IMR-90 (cell line): ENCODE measurements at regions not wholly inside any gene's neighbourhood (a gene's known extent, or its start where the extent isn't known, plus 50 kb on each side); places are given as distances from the start of the nearest gene placed in this dataset.

Experiments used
- ATAC-seq: fragments of 200-7000 bp; cut with Tn5 transposase; 2 replicates; pipeline ENCODE4 v1.9.1; 2020; ENCODE audit warnings: low read depth, mild to moderate bottlenecking, moderate library complexity
- BruUV-seq: library from RNA; stranded (reverse); fragments of 400-500 nt; replicated peaks from 2 replicates; lab custom pipeline; 2021; lab: Mats Ljungman, UMichigan
- CTCF ChIA-PET: fragments of 300-600 bp; formaldehyde crosslinking; extraction: SDS; loops from one replicate; lab custom pipeline; 2021; ENCODE audit warnings: antibody characterized with exemption; lab: Yijun Ruan, JAX
- POLR2A ChIA-PET: fragments of 300-600 bp; sonication (Branson Sonifier 250); formaldehyde crosslinking; loops from one replicate; lab custom pipeline; 2022; ENCODE audit warnings: antibody characterized with exemption; ENCODE audit not compliant: unreplicated experiment; lab: Charles Lee
- DNase-seq: peaks from one replicate; pipeline ENCODE4 v3.0.0; 2013
- H2AFZ ChIP-seq: replicated peaks from 2 replicates; pipeline ENCODE3; 2013; ENCODE audit warnings: low read length, mild to moderate bottlenecking; ENCODE audit not compliant: poor library complexity
- H2AK5ac ChIP-seq: 2 replicates; pipeline ENCODE4 v1.6.1; 2013; ENCODE audit warnings: low read depth, low read length, inconsistent platforms
- H2AK9ac ChIP-seq: replicated peaks from 2 replicates; pipeline ENCODE3; 2013; ENCODE audit warnings: mild to moderate bottlenecking, low read depth, low read length, moderate library complexity; ENCODE audit not compliant: poor library complexity
- H2BK120ac ChIP-seq: 2 replicates; pipeline ENCODE4 v1.6.1; 2013; ENCODE audit warnings: low read depth, low read length, inconsistent platforms
- H2BK15ac ChIP-seq: 3 replicates; pipeline ENCODE4 v1.6.1; 2013; ENCODE audit warnings: low read depth, low read length, inconsistent platforms
- H2BK20ac ChIP-seq: 2 replicates; pipeline ENCODE4 v1.6.1; 2013; ENCODE audit warnings: low read depth, mild to moderate bottlenecking, inconsistent platforms, low read length, moderate library complexity
- H2BK5ac ChIP-seq: 2 replicates; pipeline ENCODE4 v1.6.1; 2013; ENCODE audit warnings: mild to moderate bottlenecking, low read depth, low read length, inconsistent platforms; ENCODE audit not compliant: poor library complexity, severe bottlenecking
- H3K14ac ChIP-seq: replicated peaks from 2 replicates; pipeline ENCODE4 v1.6.1; 2013; ENCODE audit warnings: low read depth, low read length, inconsistent platforms
- H3K18ac ChIP-seq: 2 replicates; pipeline ENCODE4 v1.6.1; 2013; ENCODE audit warnings: low read depth, low read length, control low read depth
- H3K23ac ChIP-seq: 2 replicates; pipeline ENCODE4 v1.6.1; 2013; ENCODE audit warnings: low read depth, low read length, inconsistent platforms
- H3K27ac ChIP-seq: 2 replicates; pipeline ENCODE4 v1.5.1; 2013; ENCODE audit warnings: mild to moderate bottlenecking, control low read depth, low read length; ENCODE audit not compliant: insufficient read depth
- H3K27me3 ChIP-seq: 2 replicates; pipeline ENCODE4 v1.6.1; 2013; ENCODE audit warnings: low read length; ENCODE audit not compliant: control insufficient read depth, insufficient read depth
- H3K36me3 ChIP-seq: 2 replicates; pipeline ENCODE4 v1.6.1; 2013; ENCODE audit warnings: low read length, mixed read lengths; ENCODE audit not compliant: control insufficient read depth, insufficient read depth
- H3K4ac ChIP-seq: 2 replicates; pipeline ENCODE4 v1.6.1; 2013; ENCODE audit warnings: low read depth, low read length, inconsistent platforms
- H3K4me1 ChIP-seq: 2 replicates; pipeline ENCODE4 v1.6.1; 2013; ENCODE audit warnings: low read length, mixed read lengths; ENCODE audit not compliant: control insufficient read depth, insufficient read depth
- H3K4me2 ChIP-seq: 2 replicates; pipeline ENCODE4 v1.6.1; 2013; ENCODE audit warnings: low read depth, mild to moderate bottlenecking, control low read depth, low read length, moderate library complexity
- H3K4me3 ChIP-seq: 2 replicates; pipeline ENCODE4 v1.5.1; 2013; ENCODE audit warnings: low read depth, mild to moderate bottlenecking, control low read depth, low read length, moderate library complexity; ENCODE audit not compliant: insufficient read depth
- H3K56ac ChIP-seq: 2 replicates; pipeline ENCODE4 v1.6.1; 2013; ENCODE audit warnings: low read length, inconsistent platforms; ENCODE audit not compliant: insufficient read depth; ENCODE audit errors: extremely low read depth
- H3K79me1 ChIP-seq, 2 experiments: 2 replicates each; pipeline ENCODE4 v1.6.1; 2013; ENCODE audit warnings: low read length in 2 of 2, inconsistent platforms in 1 of 2, low read depth in 1 of 2
- H3K9ac ChIP-seq: 2 replicates; pipeline ENCODE4 v1.6.1; 2013; ENCODE audit warnings: low read depth, low read length, control low read depth
- H3K9me1 ChIP-seq: 2 replicates; pipeline ENCODE4 v1.6.1; 2013; ENCODE audit warnings: low read length, inconsistent platforms; ENCODE audit not compliant: insufficient read depth
- H3K9me3 ChIP-seq: 2 replicates; pipeline ENCODE4 v1.6.1; 2013; ENCODE audit warnings: low read length; ENCODE audit not compliant: control insufficient read depth, insufficient read depth
- H4K20me1 ChIP-seq: 2 replicates; pipeline ENCODE4 v1.6.1; 2013; ENCODE audit warnings: low read length, inconsistent platforms; ENCODE audit not compliant: insufficient read depth
- H4K5ac ChIP-seq: 2 replicates; pipeline ENCODE4 v1.6.1; 2013; ENCODE audit warnings: mild to moderate bottlenecking, low read depth, low read length, control low read depth
- H4K8ac ChIP-seq, 2 experiments: 2 replicates each; pipeline ENCODE4 v1.6.1; 2013; ENCODE audit warnings: low read depth in 2 of 2, low read length in 2 of 2, control low read depth in 1 of 2, inconsistent platforms in 1 of 2
- H4K91ac ChIP-seq: 2 replicates; pipeline ENCODE4 v1.6.1; 2013; ENCODE audit warnings: low read depth, low read length, inconsistent platforms; ENCODE audit not compliant: insufficient read depth
- BHLHE40 ChIP-seq: fragments of 150-350 bp; IDR thresholded peaks from 2 replicates; pipeline ENCODE4 v1.6.1; 2016; ENCODE audit warnings: mild to moderate bottlenecking, low read depth, low read length
- CEBPB ChIP-seq: IDR thresholded peaks from 2 replicates; pipeline ENCODE4 v1.6.1; 2012; ENCODE audit warnings: low read depth, low read length, improper control_type of control experiment
- CHD1 ChIP-seq: IDR thresholded peaks from 2 replicates; pipeline ENCODE4 v1.6.1; 2012; ENCODE audit warnings: low read depth, low read length, improper control_type of control experiment
- ELK1 ChIP-seq: fragments of 150-350 bp; IDR thresholded peaks from 2 replicates; pipeline ENCODE4 v1.6.1; 2016; ENCODE audit warnings: low read depth, mild to moderate bottlenecking, low read length, moderate library complexity, borderline replicate concordance
- FOS ChIP-seq: fragments of 150-350 bp; IDR thresholded peaks from 2 replicates; pipeline ENCODE4 v1.6.1; 2016; ENCODE audit warnings: low read depth, low read length
- MAFK ChIP-seq: IDR thresholded peaks from 2 replicates; pipeline ENCODE4 v1.6.1; 2012; ENCODE audit warnings: low read depth, low read length, improper control_type of control experiment
- MAZ ChIP-seq: IDR thresholded peaks from 2 replicates; pipeline ENCODE4 v1.6.1; 2012; ENCODE audit warnings: low read depth, mild to moderate bottlenecking, low read length, improper control_type of control experiment, moderate library complexity, borderline replicate concordance
- MXI1 ChIP-seq: IDR thresholded peaks from 2 replicates; pipeline ENCODE4 v1.6.1; 2012; ENCODE audit warnings: low read depth, mild to moderate bottlenecking, low read length, moderate library complexity, borderline replicate concordance
- NFE2L2 ChIP-seq: fragments of 150-350 bp; IDR thresholded peaks from 2 replicates; pipeline ENCODE4 v1.6.1; 2016; ENCODE audit warnings: low read depth, mild to moderate bottlenecking, low read length
- POLR2A ChIP-seq: IDR thresholded peaks from 2 replicates; pipeline ENCODE4 v1.6.1; 2012; ENCODE audit warnings: mild to moderate bottlenecking, low read depth, low read length
- RAD21 ChIP-seq: IDR thresholded peaks from 2 replicates; pipeline ENCODE4 v1.6.1; 2012; ENCODE audit warnings: low read length, improper control_type of control experiment
- RCOR1 ChIP-seq: IDR thresholded peaks from 2 replicates; pipeline ENCODE4 v1.6.1; 2012; ENCODE audit warnings: mild to moderate bottlenecking, low read length, improper control_type of control experiment; ENCODE audit not compliant: insufficient replicate concordance
- RFX5 ChIP-seq: IDR thresholded peaks from 2 replicates; pipeline ENCODE4 v1.8.0; 2012; ENCODE audit warnings: low read depth, mild to moderate bottlenecking, low read length, moderate library complexity
- SMC3 ChIP-seq: fragments of 150-350 bp; IDR thresholded peaks from 2 replicates; pipeline ENCODE4 v1.6.1; 2016; ENCODE audit warnings: low read depth, mild to moderate bottlenecking, antibody characterized with exemption, low read length, moderate library complexity
- USF2 ChIP-seq: fragments of 150-350 bp; IDR thresholded peaks from 2 replicates; pipeline ENCODE4 v1.6.1; 2017; ENCODE audit warnings: mild to moderate bottlenecking, antibody characterized with exemption, low read length, low read depth
- WGBS, 2 experiments: methylation state at CpG; one replicate each; pipeline versions ENCODE4 v1.1.5 to v1.1.7; 2013; ENCODE audit warnings: missing lambda C conversion rate in 2 of 2; ENCODE audit not compliant: insufficient read length in 1 of 2; ENCODE audit errors: extremely low coverage in 2 of 2; 5-methylcytosine and 5-hydroxymethylcytosine counted together
- dilution Hi-C: fragments of 300-500 bp; cut with HindIII; formaldehyde crosslinking; loops from one replicate; pipeline ENCODE4 v1.14.3; 2018; ENCODE audit warnings: low sequenced_read_pairs; ENCODE audit not compliant: unreplicated experiment
- in situ Hi-C: fragments of 300-500 bp; cut with MboI; formaldehyde crosslinking; loops from 3 replicates; pipeline ENCODE4 v1.14.3; 2019; ENCODE audit warnings: low sequenced_read_pairs, inconsistent platforms, mixed read lengths
- intact Hi-C: fragments of 100-400 bp; cut with micrococcal nuclease; formaldehyde crosslinking; loops from 2 replicates; pipeline ENCODE4 v1.10.0; 2022

- Histone ChIP-seq H3K4me1 (no peaks in the 10 kb centered on the region), H4K91ac (no peak overlapping the region), H3K4me3 (no peak overlapping the region), H3K36me3 (no peaks in the 10 kb centered on the region), H3K27ac (no peak overlapping the region), H3K27me3 (peaks cover 12% of the 10 kb centered on the region), H4K8ac (no peak overlapping the region), H3K18ac (no peak overlapping the region), H3K4ac (no peak overlapping the region), H3K56ac (no peak overlapping the region), H3K14ac (no peak overlapping the region), H3K79me1 (no peaks in the 10 kb centered on the region), H4K5ac (no peak overlapping the region), H4K20me1 (no peaks in the 10 kb centered on the region), H3K23ac (no peak overlapping the region), H2AK5ac (no peak overlapping the region), H2AK9ac (no peak overlapping the region), H2BK120ac (no peak overlapping the region), H2BK20ac (no peak overlapping the region), H2BK5ac (no peak overlapping the region), H3K9me1 (no peaks in the 10 kb centered on the region), H2BK15ac (no peak overlapping the region), H3K9ac (no peak overlapping the region), H3K9me3 (no peaks in the 10 kb centered on the region), H3K4me2 (no peak overlapping the region), H2AFZ (no peak overlapping the region)
- ATAC-seq (no peak), DNase-seq (no peak)
- dilution Hi-C loops: no loop called here
- BruUV-seq: no TSS peak
- POLR2A ChIA-PET: no interaction called here
- CTCF ChIA-PET: no interaction called here
- WGBS, 2 experiments: 100% methylated on average over 1 of the region's 5 CpGs; no CpG with 5 or more reads in 1 of the 2 experiments
- no peak for TF ChIP-seq CHD1
- no peak for TF ChIP-seq RFX5
- no peak for TF ChIP-seq MXI1
- no peak for TF ChIP-seq SMC3
- no peak for TF ChIP-seq MAFK
- TF ChIP-seq ELK1: no peak
- TF ChIP-seq RAD21: no peak
- no peak for TF ChIP-seq BHLHE40
- TF ChIP-seq CEBPB: no peak
- no peak for TF ChIP-seq NFE2L2
- TF ChIP-seq FOS: no peak
- TF ChIP-seq USF2: no peak
- TF ChIP-seq POLR2A: no peak
- TF ChIP-seq MAZ: no peak
- TF ChIP-seq RCOR1: no peak
- in situ Hi-C loops: no loop called here
- intact Hi-C loops: no loop called here
These were observed 120.5 kb downstream of the C5orf15 start for GRCh38 chr5:133847886-133848285.
